Muscle layer of duodenum (tissue), 2 donors: ENCODE measurements at regions not wholly inside any gene's neighbourhood (a gene's known extent, or its start where the extent isn't known, plus 50 kb on each side); places are given as distances from the start of the nearest gene placed in this dataset.
"Not testable (repeated sequence)": the region's sequence is repeated elsewhere in the genome, so short reads cannot be mapped to it uniquely, and the experiment has no call there.

ENCODE experiments used
- H3K27ac ChIP-seq: one replicate; pipeline ENCODE4 v1.7.0; 2013; ENCODE audit warnings: mild to moderate bottlenecking, low read length
- H3K27me3 ChIP-seq: one replicate; pipeline ENCODE4 v1.7.0; 2013; ENCODE audit warnings: low read depth, mild to moderate bottlenecking, control low read depth, low read length
- H3K36me3 ChIP-seq, 2 donors: one replicate each; pipeline ENCODE4 v1.7.0; 2013; ENCODE audit warnings: low read length in 2 of 2, control low read depth in 1 of 2, mild to moderate bottlenecking in 1 of 2; ENCODE audit not compliant: insufficient read depth in 2 of 2, control insufficient read depth in 1 of 2
- H3K4me1 ChIP-seq, 2 donors: one replicate each; pipeline ENCODE4 v1.7.0; 2013; ENCODE audit warnings: low read length in 2 of 2, mild to moderate bottlenecking in 2 of 2, control low read depth in 1 of 2, moderate library complexity in 1 of 2; ENCODE audit not compliant: insufficient read depth in 2 of 2, control insufficient read depth in 1 of 2
- H3K4me3 ChIP-seq, 2 donors: one replicate each; pipeline ENCODE4 v1.7.0; 2013; ENCODE audit warnings: low read length in 2 of 2, low read depth in 1 of 2, mild to moderate bottlenecking in 1 of 2
- H3K9me3 ChIP-seq, 2 donors: one replicate each; pipeline ENCODE4 v1.7.0; 2013; ENCODE audit warnings: low read length in 2 of 2, control low read depth in 1 of 2, mild to moderate bottlenecking in 1 of 2; ENCODE audit not compliant: control insufficient read depth in 1 of 2
- donor health status: healthy.

DNA sequence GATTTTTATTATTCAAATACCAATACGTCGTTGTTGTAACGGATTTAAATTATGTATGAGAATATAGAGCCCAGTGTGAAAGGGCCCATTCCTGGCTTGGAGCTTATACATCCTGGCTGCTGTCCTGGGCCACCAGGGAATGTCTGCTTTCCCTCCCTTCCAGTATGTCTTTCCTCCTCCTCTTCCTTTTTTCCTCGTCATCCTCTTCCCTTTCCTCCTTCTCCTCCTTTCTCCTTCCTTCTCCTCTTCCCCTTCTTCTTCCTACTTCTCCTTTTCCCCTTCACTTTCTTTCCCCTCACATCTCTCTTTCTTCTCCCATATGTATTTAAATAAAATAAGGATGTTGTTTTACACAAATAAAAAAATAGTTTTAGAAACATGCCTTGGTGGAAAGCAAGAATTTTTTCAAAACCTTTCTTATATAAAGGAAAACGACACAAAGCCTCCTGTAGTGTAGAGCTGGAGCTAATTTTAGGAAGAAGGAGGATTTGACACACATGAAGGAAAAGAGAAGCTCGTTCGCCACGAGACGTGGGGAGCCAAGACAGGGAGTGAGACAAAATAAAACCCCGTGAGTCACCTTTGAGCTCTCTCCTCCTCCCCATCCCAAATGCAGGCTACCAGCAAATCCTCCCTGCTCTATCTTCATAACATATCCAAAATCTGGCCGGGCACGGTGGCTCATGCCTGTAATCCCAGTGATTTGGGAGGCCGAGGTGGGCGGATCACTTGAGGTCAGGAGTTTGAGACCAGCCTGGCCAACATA, 301.1 kb upstream of the LYZL1 start:
- Histone ChIP-seq H3K9me3 (no peaks in the 10 kb centered on the region), H3K36me3 (no peaks in the 10 kb centered on the region)

DNA sequence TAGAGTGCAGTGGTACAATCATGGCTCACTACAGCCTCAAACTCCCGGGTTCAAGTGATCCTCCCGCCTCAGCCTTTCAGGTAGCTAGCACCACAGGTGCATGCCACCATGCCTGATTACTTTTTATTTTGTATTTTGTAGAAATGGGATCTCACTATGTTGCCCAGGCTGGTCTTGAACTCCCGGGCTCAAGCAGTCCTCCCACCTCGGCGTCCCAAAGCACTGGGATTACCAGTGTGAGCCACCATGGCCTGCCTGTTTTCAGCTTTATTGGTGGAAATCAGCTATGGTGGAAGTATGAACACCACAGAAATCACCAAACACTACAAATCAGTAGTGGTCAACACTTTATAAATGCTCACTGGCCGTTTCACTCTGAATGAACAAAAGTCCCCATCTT, 299.9 kb upstream of the LYZL1 start:
- Histone ChIP-seq H3K27me3 (no peaks in the 10 kb centered on the region), H3K9me3 (no peaks in the 10 kb centered on the region), H3K4me3 (no peak overlapping the region), H3K4me1 (no peaks in the 10 kb centered on the region), H3K27ac (no peak overlapping the region), H3K36me3 (no peaks in the 10 kb centered on the region)

More for the DNA sequence above, 301.1 kb upstream of the LYZL1 start:
- no peaks in the 10 kb centered on the region for H3K27me3 ChIP-seq
- H3K4me3 ChIP-seq = no peak overlapping the region
- H3K4me1 ChIP-seq = no peaks in the 10 kb centered on the region
- H3K27ac ChIP-seq = no peak overlapping the region

DNA sequence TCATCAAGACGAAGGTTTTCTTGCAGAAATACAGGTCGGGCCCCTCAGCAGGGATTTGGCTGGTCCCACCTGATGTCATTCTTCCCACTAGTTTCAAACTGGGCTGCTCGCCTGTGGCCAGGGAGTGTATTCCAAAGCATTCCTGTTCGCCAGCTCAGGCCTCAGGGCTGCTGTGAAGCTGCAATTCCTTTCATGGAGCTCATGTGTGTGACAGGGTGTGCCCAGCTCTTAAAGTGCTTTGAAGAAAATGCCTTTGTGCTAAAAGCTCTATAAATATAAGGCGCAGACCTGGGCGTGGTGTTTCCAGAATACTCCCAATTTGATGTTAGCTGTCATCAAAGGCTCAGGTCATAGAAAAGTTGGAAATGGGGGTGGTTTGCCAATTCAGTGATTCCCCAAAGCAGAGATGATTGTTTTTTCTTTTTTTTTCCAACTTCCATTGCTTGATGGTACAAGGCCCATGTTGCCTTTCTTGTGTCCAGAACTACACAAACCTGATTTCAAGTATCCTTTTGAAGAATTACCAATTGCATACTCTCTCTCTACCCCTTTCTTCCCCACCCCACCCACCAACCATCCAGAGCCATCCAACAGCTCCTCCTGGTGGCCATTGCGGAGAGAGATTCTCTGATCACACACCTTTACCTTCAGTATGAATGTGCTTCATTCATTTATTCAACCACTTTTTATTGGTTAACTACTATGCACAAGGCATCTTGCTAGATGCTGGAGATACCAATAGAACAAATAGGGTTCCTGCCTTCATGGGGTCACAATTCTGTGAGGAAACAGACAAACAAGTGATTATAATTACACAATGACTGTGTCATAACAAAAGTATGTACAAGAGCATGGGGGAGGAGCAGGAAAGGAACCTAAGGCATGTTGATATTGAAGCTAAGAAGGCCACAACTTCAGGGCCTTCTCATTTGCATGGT, 297.3 kb upstream of the LYZL1 start:
- Histone ChIP-seq H3K4me3 (no peak overlapping the region), H3K4me1 (no peaks in the 10 kb centered on the region), H3K27ac (no peak overlapping the region), H3K27me3 (no peaks in the 10 kb centered on the region), H3K9me3 (no peaks in the 10 kb centered on the region), H3K36me3 (no peaks in the 10 kb centered on the region)

DNA sequence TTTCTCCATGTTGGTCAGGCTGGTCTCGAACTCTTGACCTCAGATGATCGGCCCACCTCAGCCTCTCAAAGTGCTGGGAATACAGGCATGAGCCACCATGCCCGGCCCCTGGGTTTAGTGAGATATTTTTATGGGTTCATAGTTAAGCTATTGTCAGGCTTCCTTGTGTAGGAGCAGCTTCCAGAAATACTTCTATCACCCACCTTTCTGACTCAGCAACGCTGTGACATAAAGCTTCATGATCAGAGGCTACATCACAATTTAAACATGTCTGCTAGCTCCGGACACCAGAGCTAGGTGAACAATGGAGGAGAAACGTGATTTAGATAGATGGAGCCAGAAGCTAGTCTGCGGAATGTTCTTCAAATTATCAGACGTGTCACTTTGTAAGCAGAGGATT, 295.8 kb upstream of the LYZL1 start:
- H3K27me3 ChIP-seq = no peaks in the 10 kb centered on the region
- no peaks in the 10 kb centered on the region for H3K36me3 ChIP-seq
- no peaks in the 10 kb centered on the region for H3K9me3 ChIP-seq
- no peak overlapping the region for H3K4me3 ChIP-seq
- H3K27ac ChIP-seq = no peak overlapping the region
- H3K4me1 ChIP-seq = no peaks in the 10 kb centered on the region

DNA sequence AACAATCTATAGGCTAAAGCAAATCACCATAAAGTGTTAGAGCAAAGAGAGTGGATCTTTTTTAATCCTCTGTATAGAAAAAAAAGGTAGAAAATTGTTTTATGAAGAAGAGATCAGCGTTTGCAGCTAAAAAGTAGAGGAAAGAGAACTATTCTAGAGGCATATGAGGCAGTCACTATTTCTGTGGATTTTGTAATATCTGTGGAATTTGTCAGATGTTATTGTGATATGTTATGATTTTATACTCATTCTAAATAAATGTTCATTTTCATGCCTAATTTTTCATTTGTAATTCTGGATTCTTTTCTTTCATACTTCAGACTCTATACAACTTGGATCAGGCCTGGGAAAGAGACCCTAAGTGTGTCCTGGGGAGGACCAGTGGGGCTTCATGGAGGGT, 295.0 kb upstream of the LYZL1 start:
- no peaks in the 10 kb centered on the region for H3K9me3 ChIP-seq

DNA sequence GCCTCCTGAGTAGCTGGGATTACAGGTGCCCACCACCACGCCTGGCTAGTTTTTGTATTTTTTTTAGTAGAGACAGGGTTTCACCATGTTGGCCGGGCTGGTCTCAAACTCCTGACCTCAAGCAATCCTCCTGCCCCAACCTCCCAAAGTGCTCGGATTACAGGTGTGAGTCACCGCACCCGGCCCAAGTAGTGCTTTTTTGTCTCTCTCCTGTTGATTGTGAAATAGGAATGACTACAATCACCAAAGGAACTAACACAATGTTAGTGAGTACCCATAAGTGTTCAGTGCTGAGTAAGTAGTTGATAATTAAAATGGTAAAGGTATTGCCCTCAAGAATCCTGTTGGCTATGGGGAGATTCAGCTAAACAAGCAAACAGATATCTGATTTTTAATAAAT, 294.1 kb upstream of the LYZL1 start:
- H3K27me3 ChIP-seq, H3K9me3 ChIP-seq, H3K4me3 ChIP-seq, H3K4me1 ChIP-seq, H3K36me3 ChIP-seq, H3K27ac ChIP-seq: not testable (repeated sequence)

More for the DNA sequence above, 295.0 kb upstream of the LYZL1 start:
- H3K4me1 ChIP-seq = no peaks in the 10 kb centered on the region
- no peak overlapping the region for H3K4me3 ChIP-seq
- H3K36me3 ChIP-seq = no peaks in the 10 kb centered on the region
- no peak overlapping the region for H3K27ac ChIP-seq
- H3K27me3 ChIP-seq = no peaks in the 10 kb centered on the region

DNA sequence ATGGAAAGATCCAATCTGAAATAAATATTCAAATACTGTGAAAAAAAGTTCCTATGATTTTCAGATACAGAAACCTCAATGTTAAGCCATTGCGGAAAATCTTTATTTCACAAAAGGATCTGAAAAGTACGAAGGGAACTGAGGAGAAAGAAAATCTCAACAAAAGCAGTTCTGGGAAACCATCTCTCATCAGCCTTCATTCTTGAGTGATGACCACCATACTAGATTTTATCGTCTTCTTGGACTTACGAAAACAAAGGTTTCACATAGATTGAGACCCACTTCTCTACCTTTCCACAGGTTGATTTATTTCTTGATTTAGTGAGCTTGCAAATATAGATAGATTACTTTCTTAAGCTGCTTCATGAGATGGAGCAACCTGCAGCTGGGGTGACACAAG, 293.4 kb upstream of the LYZL1 start:
- no peak overlapping the region for H3K27ac ChIP-seq
- H3K4me3 ChIP-seq = no peak overlapping the region
- no peaks in the 10 kb centered on the region for H3K9me3 ChIP-seq
- no peaks in the 10 kb centered on the region for H3K4me1 ChIP-seq
- no peaks in the 10 kb centered on the region for H3K36me3 ChIP-seq
- no peaks in the 10 kb centered on the region for H3K27me3 ChIP-seq

DNA sequence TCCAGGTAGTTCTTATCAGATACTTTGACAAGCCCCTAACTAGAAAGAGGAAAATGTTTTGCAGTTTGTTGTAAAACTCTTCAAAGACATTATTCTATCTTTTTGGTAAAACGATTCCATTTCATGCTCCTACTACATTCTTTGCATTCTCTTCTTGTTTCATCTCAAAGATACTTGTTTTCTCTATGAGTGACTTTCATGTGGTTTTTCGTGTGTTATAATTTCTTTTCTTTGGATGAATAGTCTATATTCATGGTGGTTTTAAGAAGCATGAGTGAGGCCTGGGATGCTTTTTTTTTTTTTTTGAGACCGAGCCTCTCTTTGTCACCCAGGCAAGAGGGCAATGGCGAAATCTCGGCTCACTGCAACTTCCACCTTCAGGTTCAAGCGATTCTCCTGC, 292.5 kb upstream of the LYZL1 start:
- Histone ChIP-seq H3K4me3 (no peak overlapping the region), H3K9me3 (no peaks in the 10 kb centered on the region), H3K27me3 (no peaks in the 10 kb centered on the region), H3K27ac (no peak overlapping the region), H3K4me1 (no peaks in the 10 kb centered on the region), H3K36me3 (no peaks in the 10 kb centered on the region)

DNA sequence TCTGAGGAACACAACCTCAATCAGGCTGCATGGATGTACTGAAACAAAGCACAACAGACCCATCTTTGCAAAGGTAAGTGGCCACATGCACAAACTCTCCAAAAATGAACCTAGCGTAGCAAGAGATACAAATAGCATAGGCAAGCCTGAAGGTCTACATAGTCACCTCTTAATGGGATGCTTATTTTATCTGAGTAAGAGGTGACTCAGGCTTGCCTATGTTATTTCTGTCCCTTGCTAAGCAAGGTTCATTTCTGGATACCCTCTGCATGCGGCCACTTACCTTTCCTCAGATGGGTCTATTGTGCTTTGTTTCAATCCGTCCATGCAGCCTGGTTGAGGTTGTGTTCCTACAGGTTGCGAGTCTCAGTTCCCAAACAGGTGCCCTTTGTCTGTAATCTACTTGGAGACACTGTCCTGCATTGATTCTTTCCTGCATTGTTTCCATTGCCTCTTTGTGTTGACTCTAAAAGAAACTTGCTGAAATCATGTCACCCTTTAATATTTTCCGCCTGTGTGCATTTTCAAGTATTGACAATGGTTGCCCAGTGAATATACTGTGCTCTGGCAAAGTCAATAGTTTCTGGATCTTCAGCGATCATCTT, 291.8 kb upstream of the LYZL1 start:
- H3K4me1 ChIP-seq = no peaks in the 10 kb centered on the region
- H3K9me3 ChIP-seq = no peaks in the 10 kb centered on the region
- H3K36me3 ChIP-seq = no peaks in the 10 kb centered on the region
- H3K27me3 ChIP-seq = no peaks in the 10 kb centered on the region
- no peak overlapping the region for H3K27ac ChIP-seq
- H3K4me3 ChIP-seq = no peak overlapping the region

DNA sequence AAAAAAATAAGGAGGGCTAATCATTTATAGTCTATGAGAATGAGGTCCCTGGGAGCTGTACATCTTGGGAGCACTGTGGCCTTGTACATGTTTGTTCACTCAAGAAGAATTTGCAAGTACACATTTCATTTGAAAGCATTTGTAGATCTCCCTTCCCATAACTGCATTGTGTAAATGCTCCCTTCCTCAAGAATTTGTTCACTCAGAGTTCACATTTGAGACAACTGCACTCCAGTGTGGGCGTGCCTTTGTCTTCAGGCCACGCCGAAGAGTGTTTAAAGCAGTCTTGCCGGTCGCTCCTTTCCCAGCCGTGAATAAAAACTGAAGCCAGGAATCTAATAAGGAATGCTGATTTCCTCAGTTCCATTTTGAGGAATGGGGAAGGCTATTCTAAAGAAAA, 291.1 kb upstream of the LYZL1 start:
- H3K9me3 ChIP-seq = no peaks in the 10 kb centered on the region
- no peak overlapping the region for H3K4me3 ChIP-seq
- no peak overlapping the region for H3K27ac ChIP-seq
- no peaks in the 10 kb centered on the region for H3K27me3 ChIP-seq
- H3K36me3 ChIP-seq = no peaks in the 10 kb centered on the region
- H3K4me1 ChIP-seq = no peaks in the 10 kb centered on the region

DNA sequence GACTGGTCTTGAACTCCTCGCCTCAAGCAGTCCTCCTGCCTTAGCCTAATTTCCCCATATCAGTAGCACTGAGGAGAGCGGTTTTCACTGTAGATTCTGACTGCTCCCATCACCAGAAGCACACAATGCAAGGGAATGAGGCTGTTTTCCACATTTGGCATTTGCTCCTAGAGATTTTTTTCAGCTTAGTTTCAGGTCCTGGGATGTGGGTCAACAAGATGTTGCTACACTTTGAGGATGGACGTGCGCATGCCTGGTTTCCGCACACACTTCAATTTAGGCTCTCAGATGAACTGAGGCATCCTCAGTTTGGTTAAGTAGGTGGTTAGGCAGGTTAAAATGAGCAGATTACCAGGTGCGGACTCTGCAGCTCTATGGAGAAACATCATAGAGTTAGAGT, 287.1 kb upstream of the LYZL1 start:
- H3K4me3 ChIP-seq = no peak overlapping the region
- H3K27me3 ChIP-seq = no peaks in the 10 kb centered on the region
- no peak overlapping the region for H3K27ac ChIP-seq
- H3K36me3 ChIP-seq = no peaks in the 10 kb centered on the region
- no peaks in the 10 kb centered on the region for H3K4me1 ChIP-seq
- no peaks in the 10 kb centered on the region for H3K9me3 ChIP-seq
